SH-SY5Y (cell line): ENCODE measurements at regions not wholly inside any gene's neighbourhood (a gene's known extent, or its start where the extent isn't known, plus 50 kb on each side); places are given as distances from the start of the nearest gene placed in this dataset.

Experiments used
- GATA2 ChIP-seq: IDR thresholded peaks from 2 replicates; pipeline ENCODE4 v1.6.1; 2011; ENCODE audit warnings: mild to moderate bottlenecking, low read depth, low read length
- GATA3 ChIP-seq: IDR thresholded peaks from 2 replicates; pipeline ENCODE4 v1.6.1; 2011; ENCODE audit warnings: low read depth, mild to moderate bottlenecking, low read length, moderate library complexity

DNA sequence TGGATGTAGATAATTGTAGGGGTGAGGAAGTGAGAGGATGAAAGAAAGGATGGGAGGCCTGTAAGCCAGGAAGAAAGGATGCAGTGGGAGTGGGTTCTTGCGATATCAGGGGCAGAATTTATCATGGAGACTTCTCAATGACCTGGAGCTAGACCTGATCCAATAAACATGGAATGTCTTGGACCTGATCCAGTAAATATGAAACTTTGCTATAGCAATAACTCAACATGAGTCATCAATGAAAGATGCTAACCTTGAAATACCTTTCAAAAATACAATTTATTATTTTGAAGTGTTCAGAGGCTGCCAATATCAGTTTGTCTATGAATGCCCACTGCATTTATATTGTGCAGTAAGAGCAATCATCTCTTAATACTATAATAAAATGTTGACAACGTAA is 279.5 kb downstream of the POU4F1 start:
- TF ChIP-seq GATA3, result no peak
- no peak for TF ChIP-seq GATA2

DNA sequence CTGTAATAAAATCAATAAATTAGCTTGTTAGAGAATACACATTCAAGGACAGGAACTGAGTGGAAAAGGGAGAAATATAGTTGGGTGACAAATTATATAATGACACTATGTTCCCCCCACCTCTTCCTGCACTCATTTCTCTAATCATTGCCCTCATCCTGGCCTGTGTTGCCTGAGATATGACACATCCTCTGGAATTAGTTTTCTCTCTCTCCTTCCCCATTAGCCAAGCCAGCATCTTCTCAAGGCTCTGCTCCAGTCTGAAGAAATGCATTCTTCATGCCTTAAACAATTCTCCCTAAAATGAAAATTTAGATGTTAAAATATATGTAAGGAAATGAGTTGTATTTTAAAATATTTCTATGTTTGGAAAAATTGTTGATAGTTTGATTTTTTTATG is 280.3 kb downstream of the POU4F1 start:
- TF ChIP-seq GATA2 (no peak), GATA3 (no peak)

DNA sequence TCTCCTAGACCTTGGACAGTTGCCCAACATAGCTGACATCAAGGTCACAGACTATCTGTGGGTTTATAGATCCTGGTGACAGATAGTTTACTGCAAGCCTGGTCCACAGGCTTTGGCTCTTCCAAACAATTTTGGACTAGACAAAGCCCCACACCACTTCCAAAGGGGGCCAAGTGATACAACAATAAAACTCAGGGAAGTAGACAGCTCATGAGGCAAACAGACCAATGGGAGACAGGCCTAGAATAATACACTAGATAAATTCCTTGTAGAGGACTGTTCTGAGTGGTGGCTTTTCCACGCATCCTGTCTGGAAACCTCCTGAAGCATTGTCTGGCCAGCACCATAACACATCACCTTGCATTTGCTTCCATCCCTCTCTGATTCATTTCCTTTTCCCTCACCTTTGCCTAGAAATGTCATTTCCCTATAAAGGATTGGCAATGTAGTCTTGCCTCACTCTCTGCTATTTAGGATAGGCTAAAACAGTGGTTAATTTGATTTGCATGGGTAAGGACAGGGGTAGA is 284.2 kb downstream of the POU4F1 start:
- TF ChIP-seq GATA3, result no peak
- peak; percentile 35; the same call in 1 of the 2 replicates for TF ChIP-seq GATA2

DNA sequence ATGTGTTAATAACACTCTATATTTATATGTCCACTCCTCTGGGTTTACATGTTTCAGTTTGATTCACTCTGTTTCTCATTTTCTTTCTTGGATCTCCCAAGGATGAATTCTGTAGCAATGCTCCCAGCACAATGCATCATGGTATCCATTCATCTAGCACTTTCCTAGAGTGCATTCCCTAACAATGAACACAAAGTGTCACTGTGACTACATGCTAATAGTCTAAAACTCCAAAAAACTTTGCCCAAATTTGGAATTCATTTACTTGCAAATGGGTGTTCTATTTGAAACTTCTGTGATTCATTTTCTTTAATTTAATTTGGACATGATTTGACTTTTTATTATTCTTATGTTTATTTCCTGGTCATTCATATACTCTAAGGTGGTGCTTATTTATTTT is 286.3 kb downstream of the POU4F1 start:
- TF ChIP-seq GATA2 (no peak), GATA3 (no peak)

DNA sequence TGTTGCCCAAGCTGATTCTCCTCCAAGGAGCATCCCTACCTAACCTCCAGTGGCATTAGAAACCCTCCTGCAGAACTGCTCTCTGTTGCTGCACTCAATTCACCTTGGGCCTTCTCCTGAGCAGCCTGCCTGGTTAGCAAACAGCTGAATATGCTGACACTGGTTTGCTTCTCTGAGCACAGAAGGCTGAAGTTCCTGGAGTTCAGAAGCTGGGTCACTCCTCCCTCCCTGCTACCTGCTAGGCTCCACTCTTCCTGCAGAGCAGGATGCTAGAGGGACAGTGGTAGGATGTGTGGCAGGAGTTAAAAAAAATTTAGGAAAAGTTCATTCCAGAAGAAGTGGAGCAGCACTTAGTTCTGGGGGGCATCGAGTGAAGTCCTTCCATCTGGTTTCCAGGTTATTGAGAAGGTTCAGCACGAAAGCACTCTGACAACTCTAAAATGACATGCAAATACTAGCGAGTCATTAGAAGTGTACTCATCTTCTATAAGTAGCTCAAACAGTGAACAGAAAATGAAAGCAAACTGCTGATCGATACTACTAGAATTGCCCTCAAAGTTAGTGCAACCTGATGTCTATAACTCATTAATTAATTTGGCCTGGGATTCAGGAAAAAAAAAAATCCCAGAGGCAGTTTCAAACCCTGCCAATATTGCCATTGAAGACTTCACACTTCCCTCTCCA is 293.7 kb downstream of the POU4F1 start:
- TF ChIP-seq GATA2 (no peak), GATA3 (no peak)

DNA sequence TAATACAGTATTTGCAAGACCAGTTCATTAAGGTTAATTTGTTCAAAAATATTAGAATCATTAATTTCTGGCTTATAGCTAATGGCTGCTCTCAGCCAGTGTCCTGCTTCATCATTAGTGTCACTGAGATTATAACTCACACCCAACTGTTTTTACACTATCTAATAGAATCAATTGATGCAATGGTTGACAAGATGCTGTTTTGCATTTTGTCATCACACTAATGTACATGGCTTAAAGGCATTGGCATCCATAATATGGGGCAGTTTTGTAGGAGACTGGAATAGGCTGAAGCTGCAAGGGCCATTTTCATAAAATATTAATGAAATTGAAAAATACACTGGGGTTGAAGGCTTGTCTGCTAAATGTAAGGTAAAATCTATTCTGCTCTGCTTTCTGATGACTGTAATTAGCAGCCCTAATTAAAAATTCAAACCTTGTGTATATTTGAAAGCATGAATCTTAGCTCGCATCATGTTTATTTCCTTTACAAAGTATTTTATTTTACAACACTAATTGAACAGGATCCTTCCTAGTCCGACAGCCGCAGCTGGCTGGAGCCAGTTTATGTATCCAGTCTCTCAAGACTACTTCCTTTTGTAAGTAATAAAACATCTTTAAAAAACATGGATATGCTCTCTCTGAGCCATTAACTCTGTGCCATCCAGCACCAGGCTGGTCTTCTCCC is 296.7 kb downstream of the POU4F1 start:
- TF ChIP-seq GATA3 (no peak), GATA2 (no peak)

DNA sequence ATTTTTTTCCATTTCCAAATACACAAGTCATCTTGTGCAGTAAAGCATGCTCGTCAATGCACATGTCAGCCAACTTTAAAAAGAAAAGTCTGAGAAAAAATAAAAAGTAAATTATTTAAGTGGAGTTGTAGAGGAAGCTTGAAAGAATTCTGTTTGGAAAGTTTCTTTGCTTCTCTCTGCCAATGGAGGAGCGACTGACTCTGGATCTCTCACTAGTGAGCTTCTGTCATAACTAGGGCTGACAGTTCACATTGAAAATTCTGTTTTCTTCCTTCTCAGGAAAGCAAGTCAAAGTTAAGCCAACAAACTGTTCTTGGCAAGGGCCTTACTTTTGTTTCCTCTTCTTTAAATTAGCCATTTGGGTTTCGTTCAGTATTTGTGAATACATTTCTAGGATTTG is 298.2 kb downstream of the POU4F1 start:
- TF ChIP-seq GATA2 (no peak), GATA3 (no peak)

DNA sequence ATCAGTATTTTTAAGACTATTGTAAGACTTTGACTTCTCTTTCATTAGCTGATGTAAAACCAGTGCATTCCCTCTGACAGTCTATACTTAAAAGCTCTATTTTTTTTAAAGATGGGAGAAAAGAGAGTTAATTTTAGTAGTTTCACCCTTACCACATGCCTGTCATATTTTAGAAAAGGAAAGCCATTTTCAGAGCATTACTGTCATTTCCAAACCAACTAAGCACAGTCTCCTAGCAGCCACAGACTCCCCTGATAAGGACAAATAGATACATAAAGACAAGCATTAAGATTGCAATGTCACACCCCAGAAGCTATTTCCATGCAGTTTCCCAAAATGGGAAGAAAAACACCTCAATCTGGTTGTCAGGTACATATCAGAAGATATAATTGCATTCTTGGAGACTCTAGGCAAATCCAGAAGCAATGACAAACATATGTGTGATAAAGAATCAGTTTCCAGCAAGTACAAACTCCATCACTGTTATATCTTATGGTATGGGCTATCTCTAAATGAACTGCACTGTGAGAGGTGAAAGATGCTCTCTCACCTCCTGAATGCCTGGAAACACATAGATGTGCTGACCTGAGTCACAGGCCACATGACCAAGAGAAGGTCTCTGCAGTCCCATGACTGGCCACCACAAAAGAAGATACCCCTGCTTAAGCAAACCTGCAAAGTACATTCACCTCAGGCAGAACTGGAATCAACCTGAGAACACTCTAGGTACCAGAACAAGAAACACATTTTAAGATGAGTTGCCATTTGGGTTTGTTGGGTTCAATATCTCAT is 303.3 kb downstream of the POU4F1 start:
- TF ChIP-seq GATA3, result no peak
- no peak for TF ChIP-seq GATA2

DNA sequence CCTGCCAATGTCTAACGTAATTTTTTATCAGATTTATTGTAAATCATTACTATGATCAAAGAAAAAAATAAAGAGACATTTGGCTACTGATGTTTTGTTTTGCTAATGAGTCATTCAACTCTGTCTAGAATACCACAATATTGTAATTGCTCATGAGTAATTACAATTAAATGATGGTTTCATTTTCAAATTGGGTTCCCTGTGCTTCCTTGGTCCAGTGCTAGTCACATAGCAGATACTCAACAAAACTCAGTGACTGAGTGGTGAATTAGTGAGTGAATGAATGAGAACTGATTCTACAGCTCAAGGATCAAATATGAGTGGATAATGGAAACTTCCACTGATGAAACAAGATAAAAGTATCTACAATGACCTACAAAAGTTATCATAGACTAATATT is 304.7 kb downstream of the POU4F1 start:
- TF ChIP-seq GATA3 (no peak), GATA2 (no peak)

DNA sequence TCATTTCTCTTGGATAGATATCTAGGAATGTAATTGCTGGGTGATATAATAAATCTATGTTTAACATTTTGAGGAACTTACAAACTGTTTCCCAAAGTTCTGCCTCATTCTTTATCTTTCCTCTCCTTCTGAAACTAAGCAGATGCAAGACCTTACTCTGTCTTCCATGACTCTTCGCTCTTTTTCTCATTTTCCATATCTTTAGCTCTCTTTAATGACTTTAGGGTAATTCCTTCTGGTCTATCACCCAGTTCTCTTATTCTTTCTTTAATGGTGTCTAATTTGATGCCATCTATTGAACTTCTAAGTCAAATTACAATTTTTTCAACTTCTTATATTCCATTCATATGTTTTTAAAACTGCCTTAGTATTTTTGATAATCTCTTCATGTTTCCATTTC is 316.6 kb downstream of the POU4F1 start:
- TF ChIP-seq GATA3, result no peak
- TF ChIP-seq GATA2, result no peak

DNA sequence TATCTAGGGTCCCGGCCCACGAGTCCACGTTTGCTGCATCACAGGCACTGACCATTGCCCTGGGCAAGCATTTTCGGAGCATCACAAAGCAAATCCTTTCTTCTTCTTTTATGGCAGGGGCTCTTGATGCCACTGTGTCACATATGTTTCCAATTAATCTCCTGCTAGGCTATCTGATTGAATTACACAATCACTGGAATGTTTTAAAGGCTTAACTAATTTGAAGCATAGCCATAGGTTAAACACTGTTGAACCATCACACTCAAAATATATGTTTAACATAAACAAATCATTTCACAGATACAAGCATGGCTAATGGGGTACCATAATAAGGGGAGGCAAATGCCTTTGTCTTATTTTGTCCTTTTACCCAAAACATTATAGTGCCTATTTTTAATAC is 338.3 kb downstream of the POU4F1 start:
- TF ChIP-seq GATA3 (0 out of 2 replicates have a peak, but pooled peaks have one; percentile 16), GATA2 (peak; percentile 43; the same call in 1 of the 2 replicates)

DNA sequence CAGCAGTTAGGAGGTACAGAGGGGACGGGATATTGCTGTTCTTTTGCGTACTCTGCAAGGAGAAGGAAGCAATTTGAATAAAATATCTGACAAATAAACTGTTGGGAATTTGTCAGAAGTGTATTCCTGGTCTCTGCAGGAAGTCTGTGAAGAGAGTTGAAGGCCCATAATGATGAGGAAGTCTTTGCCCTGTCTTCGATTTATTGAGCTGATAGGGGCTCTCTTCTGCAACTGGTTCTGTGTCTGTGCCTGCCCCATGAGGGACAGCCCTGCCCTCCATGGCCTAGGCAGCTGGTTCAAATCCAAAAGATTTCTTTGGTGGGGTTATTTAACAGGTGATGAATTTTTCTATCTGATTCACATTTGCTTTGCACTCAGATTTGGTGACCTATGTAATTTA is 339.7 kb upstream of the EDNRB start:
- TF ChIP-seq GATA2 (no peak), GATA3 (no peak)

DNA sequence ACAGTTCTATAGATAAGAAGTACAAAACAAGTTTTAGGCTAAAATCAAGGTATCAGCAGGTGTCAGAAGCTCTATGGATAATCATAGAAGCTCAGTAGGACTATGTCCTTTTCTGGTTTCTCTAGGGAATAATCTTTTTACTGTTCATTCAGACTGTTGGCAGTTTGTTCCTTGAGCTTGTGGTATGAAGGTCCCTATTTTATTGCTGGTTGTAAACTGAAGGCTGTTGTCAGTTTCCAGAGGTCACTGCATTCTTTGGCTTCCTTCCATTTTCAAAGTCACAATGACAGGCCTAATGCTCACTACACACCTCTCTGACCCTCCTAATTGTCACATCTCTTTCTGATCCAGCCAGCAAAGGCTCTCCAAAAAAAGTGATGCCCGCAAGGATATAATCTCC is 337.9 kb upstream of the EDNRB start:
- no peak for TF ChIP-seq GATA3
- no peak for TF ChIP-seq GATA2

DNA sequence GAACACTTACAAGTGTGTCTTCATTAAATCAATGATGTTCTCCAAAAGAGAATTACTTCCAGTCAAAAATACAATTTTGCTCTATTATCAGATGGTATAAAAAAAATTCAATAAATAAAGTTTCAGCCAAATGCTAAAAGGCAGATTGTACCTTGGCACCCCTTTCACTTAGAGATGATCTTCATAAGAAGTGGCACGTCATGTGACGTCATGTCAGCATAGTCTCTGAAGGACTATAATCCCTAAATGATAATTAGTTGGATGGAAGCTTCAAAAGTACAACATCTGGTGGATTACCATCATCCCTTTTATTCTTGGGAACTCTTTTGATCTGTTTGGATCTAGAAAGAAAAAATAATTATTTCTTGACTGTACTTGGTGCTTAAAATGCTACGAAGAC is 335.5 kb upstream of the EDNRB start:
- no peak for TF ChIP-seq GATA3
- no peak for TF ChIP-seq GATA2

DNA sequence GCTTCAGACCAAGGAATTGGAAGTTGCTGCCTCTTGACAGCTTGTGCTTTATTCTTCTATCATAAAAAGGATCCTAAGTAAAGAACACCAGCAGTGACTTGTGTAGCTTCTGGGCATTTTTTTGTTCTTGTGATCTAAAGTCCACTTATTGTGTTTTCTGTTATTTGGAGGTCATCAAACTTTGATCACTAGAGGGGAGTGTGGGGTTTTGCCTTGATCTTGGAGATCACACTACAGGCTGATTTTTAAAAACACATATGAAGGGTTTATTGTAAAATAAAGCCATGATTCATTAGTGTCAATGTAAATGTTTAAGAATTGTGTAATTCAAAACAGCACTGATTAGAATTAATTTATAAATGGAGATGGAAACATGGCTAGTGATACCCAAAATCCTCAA is 328.7 kb upstream of the EDNRB start:
- no peak for TF ChIP-seq GATA3
- no peak for TF ChIP-seq GATA2

DNA sequence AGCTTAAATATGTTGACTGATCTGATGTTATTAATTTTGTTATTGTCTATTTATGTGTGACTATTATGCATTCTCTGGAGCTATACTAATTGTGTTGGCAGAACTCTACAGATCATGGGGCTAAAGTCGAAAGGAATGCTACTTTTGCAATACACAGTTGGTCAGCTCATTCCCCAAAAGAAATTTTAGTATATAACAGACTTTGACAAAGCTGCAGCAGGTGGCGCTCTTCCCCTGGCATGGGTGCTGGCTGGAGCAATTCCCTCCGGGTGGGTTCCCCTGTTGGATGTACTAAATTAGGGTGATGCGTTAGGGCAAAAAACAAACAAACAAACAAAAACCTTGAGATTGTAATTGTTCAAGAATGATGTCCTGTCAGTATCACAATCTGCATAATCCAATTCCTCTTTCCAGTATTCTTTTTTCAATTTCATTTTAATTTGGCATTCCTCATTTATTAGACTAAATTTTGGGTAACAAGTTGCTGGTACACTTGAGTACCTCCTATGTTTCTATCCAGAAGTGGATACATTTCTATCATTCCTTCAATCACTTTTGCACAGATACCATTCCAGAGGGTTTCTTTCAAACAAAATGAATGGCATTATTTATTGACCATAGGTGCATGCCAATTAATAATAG is 322.8 kb upstream of the EDNRB start:
- no peak for TF ChIP-seq GATA2
